ENCODE measurements at regions not wholly inside any gene's neighbourhood (a gene's known extent, or its start where the extent isn't known, plus 50 kb on each side); places are given as distances from the start of the nearest gene placed in this dataset.
"Not testable (repeated sequence)": the region's sequence is repeated elsewhere in the genome, so short reads cannot be mapped to it uniquely, and the experiment has no call there.

- DNase-seq: no peak
Measured at GRCh38 chr3:5358911-5359310, 171.4 kb downstream of the EDEM1 start.

- no peak for DNase-seq
Measured at GRCh38 chr3:5360453-5360852, 172.9 kb downstream of the EDEM1 start.

DNA sequence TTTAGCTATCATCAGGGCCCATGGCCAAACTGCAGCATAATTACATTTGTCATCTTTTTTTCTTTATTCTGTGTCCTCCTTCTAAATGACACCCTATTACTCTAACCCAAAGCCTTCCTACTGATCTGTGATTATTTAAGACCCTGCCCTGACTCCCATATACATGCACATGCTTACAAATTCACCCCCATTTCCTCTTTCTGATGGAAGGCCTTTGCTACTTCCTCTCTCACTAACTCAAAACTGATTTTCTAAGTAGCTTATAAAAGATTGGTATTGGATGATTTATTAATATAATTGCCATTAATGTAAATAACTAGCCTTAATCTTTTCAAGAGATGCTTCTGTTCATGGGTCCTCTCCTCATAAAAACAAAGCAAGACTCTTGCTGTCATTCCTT is 179.2 kb downstream of the EDEM1 start:
- DNase-seq: no peak

DNA sequence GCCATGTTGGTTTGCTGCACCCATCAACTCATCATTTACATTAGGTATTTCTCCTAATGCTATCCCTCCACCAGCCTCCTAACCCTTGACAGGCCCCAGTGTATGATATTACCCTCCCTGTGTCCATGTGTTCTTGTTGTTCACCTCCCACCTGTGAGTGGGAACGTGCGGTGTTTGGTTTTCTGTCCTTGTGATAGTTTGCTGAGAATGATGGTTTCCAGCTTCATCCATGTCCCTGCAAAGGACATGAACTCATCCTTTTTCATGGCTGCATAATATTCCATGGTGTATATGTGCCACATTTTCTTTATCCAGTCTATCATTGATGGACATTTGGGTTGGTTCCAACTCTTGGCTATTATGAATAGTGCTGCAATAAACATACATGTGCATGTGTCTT is 184.0 kb downstream of the EDEM1 start:
- not testable (repeated sequence) for DNase-seq

DNA sequence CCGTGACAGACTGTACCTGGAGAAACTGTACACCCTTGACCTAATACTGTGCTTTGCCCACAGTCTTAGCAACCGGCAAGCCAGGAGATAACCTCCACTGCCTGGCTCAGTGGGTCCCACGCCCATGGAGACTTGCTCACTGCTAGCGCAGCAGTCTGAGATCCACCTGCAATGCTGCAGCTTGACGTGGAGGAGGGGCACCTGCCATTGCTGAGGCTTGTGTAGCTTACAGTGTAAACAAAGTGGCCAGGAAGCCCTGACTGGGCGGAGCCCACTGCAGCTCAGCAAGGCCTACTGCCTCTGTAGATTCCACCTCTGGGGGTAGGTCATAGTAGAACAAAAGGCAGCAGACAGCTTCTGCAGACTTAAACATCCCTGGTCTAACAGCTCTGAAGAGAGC is 189.3 kb downstream of the EDEM1 start:
- no peak for DNase-seq

- DNase-seq: not testable (repeated sequence)
Measured at GRCh38 chr3:5379266-5379665, 191.8 kb downstream of the EDEM1 start.

- not testable (repeated sequence) for DNase-seq
Measured at GRCh38 chr3:5383486-5384263, 196.2 kb downstream of the EDEM1 start.

GRCh38 chr3:5384557-5385236 is 197.2 kb downstream of the EDEM1 start:
- no peak for DNase-seq

- no peak for DNase-seq
Measured at GRCh38 chr3:5388091-5388490, 200.6 kb downstream of the EDEM1 start.

GRCh38 chr3:5389057-5389456 is 201.6 kb downstream of the EDEM1 start:
- no peak for DNase-seq

DNA sequence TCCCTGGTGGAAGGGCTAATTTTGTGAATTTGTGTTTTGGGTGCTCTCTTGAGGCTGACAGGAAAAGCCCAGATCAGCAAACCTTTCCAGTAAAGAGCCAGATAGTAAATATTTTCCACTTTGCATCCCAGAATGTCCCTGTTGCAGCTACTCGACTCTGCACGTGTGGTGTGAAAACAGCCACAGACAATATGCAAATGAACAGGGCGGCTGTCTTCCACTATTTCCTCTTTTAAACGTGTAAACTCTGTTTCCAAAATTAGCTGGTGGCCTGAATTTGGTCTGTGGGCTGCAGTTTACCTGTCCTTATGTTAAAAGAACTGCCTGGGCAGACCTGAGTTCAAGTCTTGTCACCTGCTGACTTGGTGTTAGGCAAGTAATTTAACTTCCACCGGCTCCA is 202.7 kb downstream of the EDEM1 start:
- DNase-seq: no peak

- DNase-seq: no peak
Measured at GRCh38 chr3:5390936-5391625, 203.6 kb downstream of the EDEM1 start.

GRCh38 chr3:5401002-5401401 is 213.5 kb downstream of the EDEM1 start:
- DNase-seq: no peak

- DNase-seq: no peak
Measured at GRCh38 chr3:5404718-5405117, 217.2 kb downstream of the EDEM1 start.

GRCh38 chr3:5411786-5412185 is 224.3 kb downstream of the EDEM1 start:
- no peak for DNase-seq

GRCh38 chr3:5423076-5423475 is 235.6 kb downstream of the EDEM1 start:
- no peak for DNase-seq

DNA sequence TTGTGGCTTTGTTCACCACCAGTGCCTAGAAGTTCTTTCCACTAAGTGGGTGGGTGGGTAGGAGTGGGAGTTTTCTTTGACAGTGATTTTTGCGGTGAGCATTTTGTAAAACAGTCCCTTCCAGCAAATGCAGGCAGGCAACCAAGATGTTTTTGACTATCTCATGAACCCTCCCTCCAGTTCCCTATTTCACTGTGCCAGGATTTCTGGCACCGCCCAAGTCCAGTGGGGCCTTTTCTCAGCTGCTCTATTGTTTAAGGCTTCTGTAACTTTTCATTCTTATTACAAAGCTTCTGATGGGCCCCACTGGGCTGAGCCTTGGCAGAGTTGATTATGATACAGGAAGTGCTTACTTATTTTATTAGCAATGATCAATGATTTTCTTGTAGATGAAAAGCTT is 236.0 kb downstream of the EDEM1 start:
- no peak for DNase-seq

GRCh38 chr3:5425371-5425770 is 237.9 kb downstream of the EDEM1 start:
- DNase-seq: no peak

GRCh38 chr3:5426094-5426883 is 238.8 kb downstream of the EDEM1 start:
- peak; percentile 20 for DNase-seq

DNA sequence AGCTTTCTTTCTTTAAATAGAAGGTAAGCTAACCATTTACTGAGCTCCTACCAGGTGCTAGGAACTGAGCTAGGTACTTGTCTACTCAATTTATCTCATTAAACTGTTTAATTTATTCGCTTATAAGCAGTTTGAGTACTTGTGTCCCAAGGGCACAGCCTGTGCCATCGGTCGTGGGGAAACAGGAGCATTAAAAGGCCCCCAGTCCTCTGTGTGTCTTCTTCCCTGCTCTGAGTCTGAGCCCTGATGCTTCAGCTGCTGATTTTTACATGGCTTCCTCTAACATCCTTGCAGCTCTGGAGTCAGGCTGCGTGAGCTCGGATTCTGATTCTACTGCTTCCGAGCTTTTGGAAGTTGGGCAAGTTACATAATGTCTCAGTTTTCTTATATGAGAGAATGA is 239.5 kb downstream of the EDEM1 start:
- no peak for DNase-seq

DNA sequence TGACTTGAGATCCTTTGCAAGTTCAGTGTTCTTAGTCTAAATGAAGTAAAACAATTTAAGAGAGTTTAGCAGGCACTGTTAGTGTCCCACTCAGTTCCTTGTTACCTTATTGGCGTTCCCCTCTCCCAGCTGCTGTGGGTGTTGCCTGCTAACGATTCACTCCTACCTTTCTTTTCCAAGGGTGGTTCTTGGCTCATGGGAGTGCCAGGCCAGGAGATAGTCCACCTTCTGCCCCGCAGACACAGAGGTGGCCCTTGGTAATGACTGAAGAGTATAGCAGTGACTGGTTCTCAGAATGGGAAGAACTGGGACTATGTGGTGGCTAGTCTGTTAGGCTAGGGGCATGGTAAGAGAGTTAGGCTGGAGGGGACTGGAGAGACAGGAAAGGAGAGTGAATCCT is 240.4 kb downstream of the EDEM1 start:
- DNase-seq: no peak

DNA sequence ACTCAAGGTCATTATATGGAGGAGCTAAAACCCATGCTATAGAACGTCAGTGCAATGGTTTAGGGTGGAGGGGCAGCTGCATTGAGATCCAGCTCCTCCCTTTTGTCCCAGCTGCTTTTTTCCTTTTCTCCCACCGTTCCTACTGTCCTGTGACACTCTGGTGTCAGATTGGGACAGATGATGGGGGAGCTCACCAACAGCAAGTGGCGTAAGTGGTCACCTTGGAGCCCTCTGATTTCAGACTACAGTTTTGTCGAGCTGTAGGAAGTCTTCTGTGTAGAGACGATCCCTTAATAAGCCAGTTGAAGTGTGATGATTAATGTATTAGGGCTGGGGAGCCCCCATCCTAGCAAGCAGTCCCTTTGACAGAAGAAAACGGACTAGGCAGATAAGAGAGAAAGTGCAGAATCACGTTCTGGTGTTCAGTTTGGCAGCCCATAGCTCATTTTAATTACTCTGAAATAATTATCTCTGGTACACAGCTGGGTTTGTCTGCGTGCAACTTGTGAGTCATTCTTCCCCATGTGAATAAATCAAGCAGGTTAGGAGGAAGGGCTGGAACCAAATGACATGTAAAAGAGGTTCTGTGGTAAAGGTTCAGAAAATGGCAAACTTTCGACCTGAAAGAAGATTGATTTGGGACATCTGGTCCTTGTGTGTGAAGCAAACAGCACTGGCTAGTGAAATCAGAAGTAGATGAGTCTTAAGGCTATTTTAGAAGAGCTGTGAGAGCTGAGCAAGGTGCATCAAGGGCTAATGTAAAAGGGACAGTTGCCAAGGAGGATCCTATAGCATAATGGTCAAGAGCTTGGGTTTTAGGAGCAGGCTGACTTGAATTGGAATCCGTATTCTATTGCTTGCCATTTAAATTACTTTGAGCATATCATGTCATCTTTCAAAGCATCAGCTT is 241.4 kb downstream of the EDEM1 start:
- no peak for DNase-seq
